GM12878 (cell line): ENCODE measurements at regions not wholly inside any gene's neighbourhood (a gene's known extent, or its start where the extent isn't known, plus 50 kb on each side); places are given as distances from the start of the nearest gene placed in this dataset.

Experiments used
- ATAC-seq: fragments of 200-7000 bp; cut with Tn5 transposase; 3 replicates; pipeline ENCODE4 v1.9.1; 2020; ENCODE audit warnings: mild to moderate bottlenecking, moderate library complexity
- BruUV-seq: library from RNA; stranded (reverse); fragments of 400-500 nt; replicated peaks from 2 replicates; lab custom pipeline; 2021; lab: Mats Ljungman, UMichigan
- CTCF ChIA-PET: fragments of 300-600 bp; sonication (Branson Sonifier 250); formaldehyde crosslinking; extraction: SDS; loops from one replicate; lab custom pipeline; 2021; ENCODE audit warnings: inconsistent platforms; lab: Yijun Ruan, JAX
- POLR2A ChIA-PET: fragments of 350-600 bp; formaldehyde crosslinking; extraction: SDS; loops from one replicate; lab custom pipeline; 2021; ENCODE audit warnings: inconsistent platforms; lab: Charles Lee
- RAD21 ChIA-PET: fragments of 300-600 bp; sonication (Branson Sonifier 250); formaldehyde crosslinking; loops from one replicate; lab custom pipeline; 2023; ENCODE audit warnings: antibody characterized with exemption; ENCODE audit not compliant: unreplicated experiment; lab: Charles Lee
- SMC1A ChIA-PET: fragments of 300-600 bp; sonication (Branson Sonifier 250); formaldehyde crosslinking; loops from one replicate; lab custom pipeline; 2023; ENCODE audit not compliant: unreplicated experiment, uncharacterized antibody; lab: Charles Lee
- DNase-seq: peaks from one replicate; pipeline ENCODE4 v3.0.0-alpha.2; 2011; ENCODE audit warnings: low read depth, low spot score
- FAIRE-seq: peaks from 3 replicates; lab custom pipeline; 2011; peaks lifted over from hg19 to GRCh38; lab: Jason Lieb, UNC
- H2AFZ ChIP-seq: 2 replicates; pipeline ENCODE4 v1.6.0; 2011; ENCODE audit warnings: low read depth, low read length, control low read depth; ENCODE audit not compliant: control insufficient read depth
- H3K27ac ChIP-seq: 2 replicates; pipeline ENCODE4 v1.5.1; 2011; ENCODE audit warnings: control low read depth; ENCODE audit not compliant: control insufficient read depth, insufficient read depth
- H3K27me3 ChIP-seq, 2 experiments: replicated peaks in 1 of 2; 2 replicates each; pipeline versions ENCODE4 v1.6.0 to v1.6.1; 2011; ENCODE audit warnings: low read length in 1 of 2; ENCODE audit not compliant: control insufficient read depth in 2 of 2, insufficient read depth in 2 of 2
- H3K36me3 ChIP-seq, 2 experiments: 2 replicates each; pipeline ENCODE4 v1.5.1; 2011; ENCODE audit warnings: low read length in 1 of 2; ENCODE audit not compliant: control insufficient read depth in 2 of 2, insufficient read depth in 2 of 2
- H3K4me1 ChIP-seq: 2 replicates; pipeline ENCODE4 v1.6.1; 2011; ENCODE audit warnings: mild to moderate bottlenecking, low read length, moderate library complexity, mixed read lengths; ENCODE audit not compliant: control insufficient read depth, insufficient read depth
- H3K4me2 ChIP-seq: 2 replicates; pipeline ENCODE4 v1.6.0; 2011; ENCODE audit warnings: control low read depth; ENCODE audit not compliant: control insufficient read depth, insufficient read depth
- H3K4me3 ChIP-seq: fragments of 200-600 bp; sonication (generic); 2 replicates; pipeline ENCODE4 v1.5.1; 2016
- H3K79me2 ChIP-seq: 2 replicates; pipeline ENCODE4 v1.6.0; 2011; ENCODE audit warnings: low read length; ENCODE audit not compliant: control insufficient read depth, insufficient read depth
- H3K9ac ChIP-seq: 2 replicates; pipeline ENCODE4 v1.8.0; 2011; ENCODE audit warnings: low read length, control low read depth, mixed read lengths; ENCODE audit not compliant: control insufficient read depth, insufficient read depth
- H3K9me3 ChIP-seq: replicated peaks from 3 replicates; pipeline ENCODE4 v1.5.1; 2011; ENCODE audit warnings: mild to moderate bottlenecking, low read length; ENCODE audit not compliant: control insufficient read depth, insufficient read depth
- H4K20me1 ChIP-seq: 2 replicates; pipeline ENCODE4 v1.6.0; 2011; ENCODE audit not compliant: control insufficient read depth, insufficient read depth
- CBX5 ChIP-seq: sonication (generic); IDR thresholded peaks from 2 replicates; pipeline ENCODE4 v1.6.1; 2016; ENCODE audit warnings: low read depth, moderate library complexity, mild to moderate bottlenecking, inconsistent platforms
- CTCF ChIP-seq, 3 experiments: IDR thresholded peaks in 2 of 3; conservative IDR thresholded peaks in 1 of 3; 2 replicates each; pipeline ENCODE4 v1.5.1; 2011; ENCODE audit warnings: low read depth in 3 of 3, low read length in 3 of 3, mild to moderate bottlenecking in 3 of 3, control low read depth in 2 of 3, moderate library complexity in 2 of 3, inconsistent platforms in 1 of 3, mixed read lengths in 1 of 3; ENCODE audit not compliant: control insufficient read depth in 2 of 3, insufficient read depth in 1 of 3; ENCODE audit errors: extremely low read depth in 1 of 3
- E4F1 ChIP-seq: fragments of 450-650 bp; IDR thresholded peaks from 2 replicates; pipeline ENCODE4 v1.6.1; 2018; ENCODE audit warnings: borderline replicate concordance, mild to moderate bottlenecking; ENCODE audit not compliant: partially characterized antibody
- HDAC6 ChIP-seq: fragments of 200-600 bp; sonication (generic); IDR thresholded peaks from one replicate; pipeline ENCODE4 v1.8.0; 2017; ENCODE audit warnings: antibody characterized with exemption; ENCODE audit not compliant: unreplicated experiment
- JUND ChIP-seq: IDR thresholded peaks from 2 replicates; pipeline ENCODE4 v1.6.1; 2012; ENCODE audit warnings: low read depth, mild to moderate bottlenecking, low read length, improper control_type of control experiment, moderate library complexity
- MXI1 ChIP-seq: fragments of 150-350 bp; IDR thresholded peaks from 2 replicates; pipeline ENCODE4 v1.6.1; 2011; ENCODE audit warnings: low read depth, mild to moderate bottlenecking, inconsistent platforms, low read length, improper control_type of control experiment
- RFX5 ChIP-seq: IDR thresholded peaks from 2 replicates; pipeline ENCODE4 v1.6.1; 2011; ENCODE audit warnings: low read depth, low read length, improper control_type of control experiment
- SIX5 ChIP-seq: IDR thresholded peaks from 2 replicates; pipeline ENCODE4 v1.6.1; 2011; ENCODE audit warnings: mild to moderate bottlenecking, low read depth, low read length, moderate library complexity; ENCODE audit not compliant: severe bottlenecking
- SMAD5 ChIP-seq: IDR thresholded peaks from 2 replicates; pipeline ENCODE4 v1.6.1; 2016; ENCODE audit warnings: antibody characterized with exemption, low read depth
- SREBF1 ChIP-seq: IDR thresholded peaks from 2 replicates; pipeline ENCODE4 v1.6.1; 2012; ENCODE audit warnings: mild to moderate bottlenecking, low read length
- SREBF2 ChIP-seq: IDR thresholded peaks from 2 replicates; pipeline ENCODE4 v1.6.1; 2012; ENCODE audit warnings: mild to moderate bottlenecking, low read length
- YY1 ChIP-seq: IDR thresholded peaks from 2 replicates; pipeline ENCODE4 v1.6.1; 2011; ENCODE audit warnings: low read depth, mild to moderate bottlenecking, low read length
- ZNF24 ChIP-seq: fragments of 450-650 bp; IDR thresholded peaks from 2 replicates; pipeline ENCODE4 v1.6.1; 2017; ENCODE audit warnings: antibody characterized with exemption, mild to moderate bottlenecking
- ZNF384 ChIP-seq: IDR thresholded peaks from 2 replicates; pipeline ENCODE4 v1.6.1; 2012; ENCODE audit warnings: low read depth, mild to moderate bottlenecking, low read length, improper control_type of control experiment, borderline replicate concordance
- ZZZ3 ChIP-seq: IDR thresholded peaks from 2 replicates; pipeline ENCODE4 v1.6.1; 2011; ENCODE audit warnings: low read depth; ENCODE audit not compliant: control insufficient read depth, insufficient read length
- WGBS: methylation state at CpG from one replicate; pipeline ENCODE4 v1.1.6; 2016; ENCODE audit warnings: low lambda C conversion rate; ENCODE audit not compliant: insufficient replicate concordance, insufficient coverage; ENCODE audit errors: missing lambda C conversion rate; 5-methylcytosine and 5-hydroxymethylcytosine counted together
- in situ Hi-C: fragments of 300-500 bp; cut with MboI; formaldehyde crosslinking; loops from 9 replicates; pipeline ENCODE4 v1.14.3; 2018; ENCODE audit warnings: mixed read lengths
- intact Hi-C: fragments of 100-400 bp; cut with micrococcal nuclease; formaldehyde crosslinking; loops from one replicate; pipeline ENCODE4 v1.14.2; 2022; ENCODE audit not compliant: unreplicated experiment

DNA sequence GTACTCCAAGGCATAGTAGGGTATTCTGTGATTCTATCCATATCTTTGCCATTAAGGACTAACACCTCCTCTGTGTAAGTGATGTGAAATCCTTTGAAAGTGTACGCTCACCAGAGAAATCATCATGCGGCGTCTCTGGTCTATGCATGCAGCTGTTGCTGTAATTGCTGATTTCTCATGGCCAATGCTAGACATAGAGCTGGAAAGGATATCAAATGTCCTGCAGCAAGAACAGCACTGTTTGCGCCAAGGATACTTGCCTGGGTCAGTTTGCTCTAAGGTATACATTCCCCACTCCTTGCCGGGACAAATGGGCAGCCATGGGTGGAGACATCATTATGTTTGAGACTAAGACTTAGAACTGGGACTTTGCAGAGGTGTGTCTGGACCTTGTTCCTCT is 896.4 kb downstream of the BCL11B start:
- no peak for DNase-seq
- CTCF ChIA-PET, result no interaction called here
- no peak overlapping the region for H3K27ac ChIP-seq
- FAIRE-seq, result no peak
- H3K4me2 ChIP-seq, result no peak overlapping the region
- ATAC-seq, result no peak
- no peaks in the 10 kb centered on the region for H4K20me1 ChIP-seq
- SMC1A ChIA-PET, result no interaction called here
- RAD21 ChIA-PET, result no interaction called here
- H3K4me3 ChIP-seq, result no peak overlapping the region
- intact Hi-C loops, result no loop called here
- WGBS, result 73% methylated on average over 5 of the region's 5 CpGs
- no peak for TF ChIP-seq SIX5
- no peak for TF ChIP-seq HDAC6
- no peak for TF ChIP-seq YY1
- no peak for TF ChIP-seq MXI1
- TF ChIP-seq CTCF (IDR thresholded peaks at IDR 0.05 in 2 of 3, conservative IDR thresholded peaks at IDR 0.05 in 1 of 3; ENCODE audit: control insufficient read depth in 2 of 3, extremely low read depth in 1 of 3, insufficient read depth in 1 of 3, low read depth in 3 of 3, low read length in 3 of 3), result no peak
- no peak for TF ChIP-seq SREBF1
- TF ChIP-seq SMAD5, result no peak
- no peak for TF ChIP-seq CBX5
- no peak for TF ChIP-seq ZZZ3
- TF ChIP-seq JUND, result no peak
- TF ChIP-seq E4F1, result no peak
- TF ChIP-seq ZNF384, result no peak
- TF ChIP-seq ZNF24, result no peak
- no peak for TF ChIP-seq RFX5
- TF ChIP-seq SREBF2, result no peak
- in situ Hi-C loops, result no loop called here
- no peaks in the 10 kb centered on the region for H3K36me3 ChIP-seq
- no peaks in the 10 kb centered on the region for H3K4me1 ChIP-seq
- POLR2A ChIA-PET, result no interaction called here
- no peak overlapping the region for H2AFZ ChIP-seq
- H3K9me3 ChIP-seq, result no peaks in the 10 kb centered on the region
- no TSS peak for BruUV-seq
- no peak overlapping the region for H3K9ac ChIP-seq
- no peaks in the 10 kb centered on the region for H3K27me3 ChIP-seq
- no peaks in the 10 kb centered on the region for H3K79me2 ChIP-seq
